OCI-LY1 (cell line): ENCODE measurements at regions not wholly inside any gene's neighbourhood (a gene's known extent, or its start where the extent isn't known, plus 50 kb on each side); places are given as distances from the start of the nearest gene placed in this dataset.

Experiments
- EZH2 ChIP-seq: fragments of 200-600 bp; sonication (generic), shearing (Covaris generic); IDR thresholded peaks from 2 replicates; pipeline ENCODE4 v1.8.0; 2017; ENCODE audit warnings: borderline replicate concordance, mixed run types, mild to moderate bottlenecking, antibody characterized with exemption, low read length, moderate library complexity, mixed read lengths
- TF ChIP-seq, protein P1 (sequence below): fragments of 200-600 bp; sonication (generic), shearing (Covaris generic); IDR thresholded peaks from 2 replicates; pipeline ENCODE4 v1.5.1; 2017; ENCODE audit warnings: mild to moderate bottlenecking, antibody characterized with exemption, low read length, moderate library complexity, mixed read lengths

DNA sequence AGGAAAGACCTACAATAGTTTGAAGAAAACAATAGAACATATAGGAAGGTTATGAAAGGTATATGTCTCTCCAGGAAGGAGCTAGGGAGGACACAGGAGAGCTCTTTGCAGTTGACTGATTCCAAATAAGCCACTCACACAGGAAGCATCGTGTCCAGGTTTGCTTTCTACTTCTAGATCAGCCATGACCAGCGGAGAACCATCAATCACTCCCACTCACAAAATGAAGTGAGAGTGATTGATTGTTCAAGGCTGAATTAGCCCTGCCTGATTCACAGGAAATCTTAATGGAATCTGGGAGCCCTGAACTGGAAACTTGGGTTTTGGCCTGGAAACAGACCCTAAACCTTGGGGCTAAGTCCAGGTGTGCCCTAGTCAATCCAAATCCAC, 1292.2 kb upstream of the ZEB2 start:
- TF ChIP-seq, protein P1, sequence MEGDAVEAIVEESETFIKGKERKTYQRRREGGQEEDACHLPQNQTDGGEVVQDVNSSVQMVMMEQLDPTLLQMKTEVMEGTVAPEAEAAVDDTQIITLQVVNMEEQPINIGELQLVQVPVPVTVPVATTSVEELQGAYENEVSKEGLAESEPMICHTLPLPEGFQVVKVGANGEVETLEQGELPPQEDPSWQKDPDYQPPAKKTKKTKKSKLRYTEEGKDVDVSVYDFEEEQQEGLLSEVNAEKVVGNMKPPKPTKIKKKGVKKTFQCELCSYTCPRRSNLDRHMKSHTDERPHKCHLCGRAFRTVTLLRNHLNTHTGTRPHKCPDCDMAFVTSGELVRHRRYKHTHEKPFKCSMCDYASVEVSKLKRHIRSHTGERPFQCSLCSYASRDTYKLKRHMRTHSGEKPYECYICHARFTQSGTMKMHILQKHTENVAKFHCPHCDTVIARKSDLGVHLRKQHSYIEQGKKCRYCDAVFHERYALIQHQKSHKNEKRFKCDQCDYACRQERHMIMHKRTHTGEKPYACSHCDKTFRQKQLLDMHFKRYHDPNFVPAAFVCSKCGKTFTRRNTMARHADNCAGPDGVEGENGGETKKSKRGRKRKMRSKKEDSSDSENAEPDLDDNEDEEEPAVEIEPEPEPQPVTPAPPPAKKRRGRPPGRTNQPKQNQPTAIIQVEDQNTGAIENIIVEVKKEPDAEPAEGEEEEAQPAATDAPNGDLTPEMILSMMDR, result no peak
- no peak for TF ChIP-seq EZH2
